Tibial nerve (tissue), 4 donors: ENCODE measurements at regions not wholly inside any gene's neighbourhood (a gene's known extent, or its start where the extent isn't known, plus 50 kb on each side); places are given as distances from the start of the nearest gene placed in this dataset.

Experiments
- EP300 ChIP-seq, 2 donors: sonication (generic); formaldehyde crosslinking; IDR thresholded peaks; one replicate each; pipeline ENCODE4 v1.6.1; 2017; ENCODE audit warnings: antibody characterized with exemption in 2 of 2, mild to moderate bottlenecking in 1 of 2
- POLR2A ChIP-seq, 2 donors: fragments of 450-650 bp; IDR thresholded peaks; one replicate each; pipeline ENCODE4 v1.6.1; 2017; ENCODE audit warnings: antibody characterized with exemption in 2 of 2, mild to moderate bottlenecking in 2 of 2, moderate library complexity in 2 of 2
- TF ChIP-seq, protein P1 (sequence below), 5 experiments: fragments of 200-600 bp in 3 of 5; fragments of 450-650 bp in 2 of 5; sonication (generic) in 3 of 5; IDR thresholded peaks; one replicate each; pipeline ENCODE4 v1.5.1; 2016 to 2019; ENCODE audit warnings: antibody characterized with exemption in 5 of 5, mild to moderate bottlenecking in 3 of 5, moderate library complexity in 2 of 5

DNA sequence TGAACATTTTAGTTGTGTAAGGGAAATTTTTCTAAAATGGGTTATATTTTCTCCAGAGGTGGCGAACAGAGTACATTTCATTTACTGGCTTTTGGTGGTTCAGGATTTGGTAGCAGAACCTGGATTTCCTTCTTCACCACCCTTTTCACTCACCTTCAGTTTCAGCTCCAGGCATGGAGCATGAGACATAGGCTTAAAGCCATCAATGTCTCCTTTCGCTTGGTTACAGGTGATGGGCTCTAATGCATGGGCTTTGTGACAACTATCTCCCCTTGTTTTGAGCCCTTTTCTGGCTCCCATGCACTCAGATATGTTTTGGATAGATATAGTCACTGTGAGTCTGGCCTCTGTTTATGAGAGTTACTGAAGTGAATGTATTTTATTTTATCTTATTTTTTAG, 96.6 kb upstream of the ANKRD28 start:
- no peak for TF ChIP-seq POLR2A (IDR thresholded peaks at IDR 0.05)
- TF ChIP-seq, protein P1, sequence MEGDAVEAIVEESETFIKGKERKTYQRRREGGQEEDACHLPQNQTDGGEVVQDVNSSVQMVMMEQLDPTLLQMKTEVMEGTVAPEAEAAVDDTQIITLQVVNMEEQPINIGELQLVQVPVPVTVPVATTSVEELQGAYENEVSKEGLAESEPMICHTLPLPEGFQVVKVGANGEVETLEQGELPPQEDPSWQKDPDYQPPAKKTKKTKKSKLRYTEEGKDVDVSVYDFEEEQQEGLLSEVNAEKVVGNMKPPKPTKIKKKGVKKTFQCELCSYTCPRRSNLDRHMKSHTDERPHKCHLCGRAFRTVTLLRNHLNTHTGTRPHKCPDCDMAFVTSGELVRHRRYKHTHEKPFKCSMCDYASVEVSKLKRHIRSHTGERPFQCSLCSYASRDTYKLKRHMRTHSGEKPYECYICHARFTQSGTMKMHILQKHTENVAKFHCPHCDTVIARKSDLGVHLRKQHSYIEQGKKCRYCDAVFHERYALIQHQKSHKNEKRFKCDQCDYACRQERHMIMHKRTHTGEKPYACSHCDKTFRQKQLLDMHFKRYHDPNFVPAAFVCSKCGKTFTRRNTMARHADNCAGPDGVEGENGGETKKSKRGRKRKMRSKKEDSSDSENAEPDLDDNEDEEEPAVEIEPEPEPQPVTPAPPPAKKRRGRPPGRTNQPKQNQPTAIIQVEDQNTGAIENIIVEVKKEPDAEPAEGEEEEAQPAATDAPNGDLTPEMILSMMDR (IDR thresholded peaks at IDR 0.05), result no peak
- TF ChIP-seq EP300 (IDR thresholded peaks at IDR 0.05), result no peak
